MM.1S (cell line): ENCODE measurements at regions not wholly inside any gene's neighbourhood (a gene's known extent, or its start where the extent isn't known, plus 50 kb on each side); places are given as distances from the start of the nearest gene placed in this dataset.
"Not testable (repeated sequence)": the region's sequence is repeated elsewhere in the genome, so short reads cannot be mapped to it uniquely, and the experiment has no call there.

Experiments
- DNase-seq: peaks from one replicate; pipeline ENCODE4 v3.0.0-alpha.2; 2015
- H2AFZ ChIP-seq: fragments of 300-600 bp; sonication (generic); 2 replicates; pipeline ENCODE4 v1.6.0; 2016; ENCODE audit warnings: antibody characterized with exemption, low read length
- H3F3A ChIP-seq: fragments of 300-600 bp; sonication (generic); 2 replicates; pipeline ENCODE4 v1.6.1; 2016; ENCODE audit warnings: mild to moderate bottlenecking, antibody characterized with exemption, low read length, moderate library complexity, mixed read lengths; ENCODE audit not compliant: insufficient read depth
- H3K27ac ChIP-seq: fragments of 300-600 bp; sonication (generic); 2 replicates; pipeline ENCODE4 v1.5.1; 2016; ENCODE audit warnings: mild to moderate bottlenecking, low read length
- H3K27me3 ChIP-seq: fragments of 300-600 bp; sonication (generic); replicated peaks from 2 replicates; pipeline ENCODE4 v1.6.0; 2016; ENCODE audit warnings: low read length; ENCODE audit not compliant: insufficient read depth
- H3K36me3 ChIP-seq: fragments of 300-600 bp; sonication (generic); replicated peaks from 2 replicates; pipeline ENCODE4 v1.6.1; 2016; ENCODE audit warnings: mild to moderate bottlenecking, low read length, mixed read lengths; ENCODE audit not compliant: insufficient read depth
- H3K4me1 ChIP-seq: fragments of 300-600 bp; sonication (generic); 2 replicates; pipeline ENCODE4 v1.6.1; 2016; ENCODE audit warnings: low read length, mixed read lengths
- H3K4me2 ChIP-seq: fragments of 300-600 bp; sonication (generic); 2 replicates; pipeline ENCODE4 v1.6.0; 2016; ENCODE audit warnings: low read depth, low read length
- H3K4me3 ChIP-seq: fragments of 300-600 bp; sonication (generic); 2 replicates; pipeline ENCODE4 v1.5.1; 2016; ENCODE audit warnings: low read length, mixed read lengths
- H3K79me2 ChIP-seq: fragments of 300-600 bp; sonication (generic); 2 replicates; pipeline ENCODE4 v1.6.1; 2016; ENCODE audit warnings: mixed run types, low read length, mixed read lengths
- H3K9ac ChIP-seq: fragments of 300-600 bp; sonication (generic); 2 replicates; pipeline ENCODE4 v1.6.1; 2016; ENCODE audit warnings: low read length, mixed read lengths
- H3K9me2 ChIP-seq: fragments of 300-600 bp; sonication (generic); replicated peaks from 2 replicates; pipeline ENCODE4 v1.6.1; 2016; ENCODE audit warnings: mild to moderate bottlenecking, low read length, mixed read lengths; ENCODE audit not compliant: insufficient read depth
- H3K9me3 ChIP-seq: fragments of 300-600 bp; sonication (generic); replicated peaks from 2 replicates; pipeline ENCODE4 v1.6.1; 2016; ENCODE audit warnings: mild to moderate bottlenecking, low read length, mixed read lengths; ENCODE audit not compliant: insufficient read depth
- H4K20me1 ChIP-seq: fragments of 300-600 bp; sonication (generic); 2 replicates; pipeline ENCODE4 v1.6.1; 2016; ENCODE audit warnings: mild to moderate bottlenecking, low read length, moderate library complexity, mixed read lengths; ENCODE audit not compliant: insufficient read depth
- CTCF ChIP-seq: fragments of 300-600 bp; sonication (generic); IDR thresholded peaks from 2 replicates; pipeline ENCODE4 v1.5.1; 2016; ENCODE audit warnings: antibody characterized with exemption, low read length, mixed read lengths
- EZH2 ChIP-seq: fragments of 300-600 bp; sonication (generic); optimal IDR thresholded peaks from 2 replicates; pipeline ENCODE3; 2017; ENCODE audit warnings: low read depth, mild to moderate bottlenecking, antibody characterized with exemption, low read length, mixed read lengths
- EZH2phosphoT487 ChIP-seq: fragments of 300-600 bp; sonication (generic); IDR thresholded peaks from 2 replicates; pipeline ENCODE4 v1.6.1; 2018; ENCODE audit warnings: antibody characterized with exemption, low read length

- Histone ChIP-seq H3F3A (no peaks in the 10 kb centered on the region), H3K4me2 (no peak overlapping the region), H3K27ac (no peak overlapping the region), H3K4me3 (no peak overlapping the region), H3K36me3 (no peaks in the 10 kb centered on the region), H3K27me3 (no peaks in the 10 kb centered on the region), H3K79me2 (no peaks in the 10 kb centered on the region), H3K9me3 (no peaks in the 10 kb centered on the region), H3K9me2 (no peaks in the 10 kb centered on the region), H2AFZ (no peak overlapping the region), H4K20me1 (no peaks in the 10 kb centered on the region), H3K4me1 (no peaks in the 10 kb centered on the region), H3K9ac (no peak overlapping the region)
- TF ChIP-seq EZH2phosphoT487 = no peak
- no peak for TF ChIP-seq CTCF
- TF ChIP-seq EZH2 = no peak
- no peak for DNase-seq
Observed at GRCh38 chr4:19472666-19473065, 779.0 kb upstream of the SLIT2 start.

GRCh38 chr4:19470001-19470400, 781.7 kb upstream of the SLIT2 start:
- not testable (repeated sequence) for H3K4me2 ChIP-seq, H3K9ac ChIP-seq, H3K36me3 ChIP-seq, H3K79me2 ChIP-seq, H3F3A ChIP-seq, H3K9me2 ChIP-seq, H3K9me3 ChIP-seq, H3K4me1 ChIP-seq, H4K20me1 ChIP-seq, H2AFZ ChIP-seq, H3K4me3 ChIP-seq, H3K27me3 ChIP-seq, H3K27ac ChIP-seq
- DNase-seq = peak; percentile 56

- H4K20me1 ChIP-seq = no peaks in the 10 kb centered on the region
- no peak for DNase-seq
- H3K4me2 ChIP-seq = no peak overlapping the region
- no peak overlapping the region for H3K4me3 ChIP-seq
- no peak overlapping the region for H3K9ac ChIP-seq
- no peak overlapping the region for H2AFZ ChIP-seq
- no peaks in the 10 kb centered on the region for H3K4me1 ChIP-seq
- no peak overlapping the region for H3K27ac ChIP-seq
- H3K9me2 ChIP-seq = no peaks in the 10 kb centered on the region
- no peaks in the 10 kb centered on the region for H3K36me3 ChIP-seq
- no peak for TF ChIP-seq EZH2phosphoT487
- no peak for TF ChIP-seq EZH2
- TF ChIP-seq CTCF = no peak
- no peaks in the 10 kb centered on the region for H3K9me3 ChIP-seq
- H3K79me2 ChIP-seq = no peaks in the 10 kb centered on the region
- no peaks in the 10 kb centered on the region for H3K27me3 ChIP-seq
- H3F3A ChIP-seq = no peaks in the 10 kb centered on the region
Observed at GRCh38 chr4:19462117-19462516, 789.6 kb upstream of the SLIT2 start.

GRCh38 chr4:19455850-19456602, 795.7 kb upstream of the SLIT2 start:
- Histone ChIP-seq H3K27me3 (no peaks in the 10 kb centered on the region), H3K9me3 (no peaks in the 10 kb centered on the region), H3K9me2 (no peaks in the 10 kb centered on the region), H3K4me3 (no peak overlapping the region), H3K4me1 (no peaks in the 10 kb centered on the region), H3K79me2 (no peaks in the 10 kb centered on the region), H2AFZ (no peak overlapping the region), H4K20me1 (no peaks in the 10 kb centered on the region), H3F3A (no peaks in the 10 kb centered on the region), H3K9ac (no peak overlapping the region), H3K36me3 (no peaks in the 10 kb centered on the region), H3K27ac (no peak overlapping the region), H3K4me2 (no peak overlapping the region)
- DNase-seq = no peak
- no peak for TF ChIP-seq CTCF
- no peak for TF ChIP-seq EZH2phosphoT487
- TF ChIP-seq EZH2 = no peak
